Endothelial cell (in vitro differentiated cells): ENCODE measurements at regions not wholly inside any gene's neighbourhood (a gene's known extent, or its start where the extent isn't known, plus 50 kb on each side); places are given as distances from the start of the nearest gene placed in this dataset.

Source experiments
- DNase-seq: peaks from one replicate; pipeline ENCODE4 v3.0.0; 2021; ENCODE audit warnings: low spot score
- H3K27ac Mint-ChIP-seq: one replicate; pipeline ENCODE4 v1.8.0; 2021; ENCODE audit warnings: mixed read lengths, inconsistent platforms; ENCODE audit not compliant: unreplicated experiment
- H3K27me3 Mint-ChIP-seq: one replicate; pipeline ENCODE4 v1.8.0; 2021; ENCODE audit warnings: mild to moderate bottlenecking, moderate library complexity, mixed read lengths, inconsistent platforms; ENCODE audit not compliant: unreplicated experiment
- H3K36me3 Mint-ChIP-seq: one replicate; pipeline ENCODE4 v1.8.0; 2021; ENCODE audit warnings: mild to moderate bottlenecking, low read depth, mixed read lengths, inconsistent platforms; ENCODE audit not compliant: unreplicated experiment
- H3K4me1 Mint-ChIP-seq: one replicate; pipeline ENCODE4 v1.8.0; 2021; ENCODE audit warnings: mild to moderate bottlenecking, mixed read lengths, inconsistent platforms; ENCODE audit not compliant: unreplicated experiment
- H3K4me3 Mint-ChIP-seq: one replicate; pipeline ENCODE4 v1.8.0; 2021; ENCODE audit warnings: mild to moderate bottlenecking, mixed read lengths, inconsistent platforms; ENCODE audit not compliant: unreplicated experiment
- H3K9me3 Mint-ChIP-seq: one replicate; pipeline ENCODE4 v1.8.0; 2021; ENCODE audit warnings: mixed read lengths, inconsistent platforms; ENCODE audit not compliant: unreplicated experiment
- CTCF ChIP-seq: fragments of 200-600 bp; sonication (generic); IDR thresholded peaks from one replicate; pipeline ENCODE4 v1.5.0; 2021; ENCODE audit warnings: antibody characterized with exemption; ENCODE audit not compliant: unreplicated experiment

GRCh38 chr6:166775923-166776220 is 148.8 kb upstream of the RPS6KA2 start:
- Mint-ChIP-seq H3K27me3 (no peaks in the 10 kb centered on the region), H3K4me3 (no peak overlapping the region), H3K36me3 (peaks cover 5% of the 10 kb centered on the region), H3K27ac (no peak overlapping the region), H3K4me1 (peaks cover 4% of the 10 kb centered on the region), H3K9me3 (no peaks in the 10 kb centered on the region)
- no peak for TF ChIP-seq CTCF
- no peak for DNase-seq

DNA sequence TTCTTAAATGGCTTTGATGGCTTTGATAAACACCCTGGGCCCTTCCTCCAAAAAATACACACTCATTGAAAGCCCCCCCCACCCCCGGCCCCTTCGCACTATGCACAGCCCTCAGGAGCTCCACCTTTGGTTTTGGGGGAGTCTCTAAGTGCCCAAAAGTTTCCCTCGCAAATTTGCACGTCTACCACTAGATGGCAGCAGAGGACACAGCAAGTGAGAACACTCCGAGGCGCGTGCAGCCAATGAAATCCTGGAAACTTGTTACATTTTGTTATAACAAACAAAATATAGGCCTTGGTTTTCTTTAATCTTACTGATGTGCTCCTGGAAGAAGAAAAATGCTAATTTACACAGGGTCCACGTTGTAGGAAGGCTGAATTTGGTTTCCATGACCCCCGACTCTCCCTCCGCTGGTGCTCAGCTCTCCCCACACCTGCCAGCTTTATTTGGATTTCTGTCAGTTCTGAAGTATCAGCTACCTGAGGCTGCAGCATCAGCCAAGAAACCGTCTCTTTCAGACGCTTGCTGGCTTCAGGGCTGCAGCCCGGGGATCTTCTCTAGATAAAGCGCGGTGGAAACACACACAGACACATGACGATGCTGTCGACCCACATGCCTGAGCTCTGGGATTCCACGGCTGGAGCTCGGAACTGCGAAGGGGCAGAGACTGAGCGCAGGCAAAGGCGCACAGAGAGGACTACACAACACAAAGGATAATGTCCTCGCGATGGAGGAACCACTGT is 148.3 kb upstream of the RPS6KA2 start:
- Mint-ChIP-seq H3K4me3 (no peak overlapping the region), H3K9me3 (no peaks in the 10 kb centered on the region), H3K27me3 (peaks cover 2% of the 10 kb centered on the region), H3K4me1 (peaks cover 4% of the 10 kb centered on the region), H3K27ac (no peak overlapping the region), H3K36me3 (peaks cover 5% of the 10 kb centered on the region)
- peak; percentile 53 for DNase-seq
- peak; percentile 86 for TF ChIP-seq CTCF

DNA sequence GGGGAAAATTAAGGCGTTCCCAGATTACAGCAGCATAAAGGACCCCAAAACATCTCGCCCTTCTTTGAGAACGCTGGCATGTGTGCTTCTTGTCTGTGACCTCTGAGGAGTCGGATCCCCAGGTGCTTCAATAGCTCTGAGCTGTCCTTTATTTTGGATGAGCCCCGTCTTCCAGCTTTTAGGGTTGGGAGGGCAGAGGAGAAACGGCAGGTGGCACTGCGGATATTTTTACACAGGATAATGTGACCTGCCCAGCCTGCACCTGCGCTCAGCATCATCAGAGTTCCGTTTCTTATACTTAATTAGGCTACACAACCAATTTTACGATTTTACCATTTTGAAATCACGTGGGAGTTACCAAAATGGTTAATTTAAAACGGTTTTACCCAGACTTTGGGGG is 147.7 kb upstream of the RPS6KA2 start:
- peaks cover 2% of the 10 kb centered on the region for H3K27me3 Mint-ChIP-seq
- TF ChIP-seq CTCF, result no peak
- peaks cover 4% of the 10 kb centered on the region for H3K4me1 Mint-ChIP-seq
- peak; percentile 1 for DNase-seq
- no peak overlapping the region for H3K4me3 Mint-ChIP-seq
- H3K36me3 Mint-ChIP-seq, result peaks cover 5% of the 10 kb centered on the region
- no peak overlapping the region for H3K27ac Mint-ChIP-seq
- no peaks in the 10 kb centered on the region for H3K9me3 Mint-ChIP-seq

DNA sequence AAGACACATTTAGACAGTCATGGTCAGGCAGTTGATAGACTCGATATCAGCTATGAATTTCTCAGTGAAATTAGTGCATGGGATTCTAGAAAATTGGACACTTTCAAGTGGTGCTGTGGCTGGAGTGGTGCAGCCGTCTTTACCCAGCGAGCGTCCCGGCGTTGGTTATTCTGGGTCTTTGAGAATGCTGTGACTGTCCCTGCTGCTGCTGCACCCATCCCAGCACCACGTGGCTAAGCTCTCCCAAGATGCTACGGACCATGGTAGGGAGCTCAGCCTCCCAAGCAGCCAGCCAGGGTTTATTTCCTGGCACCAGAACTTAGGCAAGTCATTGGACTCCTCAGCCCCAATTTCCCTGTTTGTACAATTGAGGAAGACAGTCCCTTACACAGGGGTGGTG is 147.2 kb upstream of the RPS6KA2 start:
- Mint-ChIP-seq H3K9me3 (no peaks in the 10 kb centered on the region), H3K27ac (no peak overlapping the region), H3K36me3 (peaks cover 5% of the 10 kb centered on the region), H3K4me1 (peaks cover 4% of the 10 kb centered on the region), H3K27me3 (peaks cover 2% of the 10 kb centered on the region), H3K4me3 (no peak overlapping the region)
- TF ChIP-seq CTCF, result no peak
- peak; percentile 0 for DNase-seq

DNA sequence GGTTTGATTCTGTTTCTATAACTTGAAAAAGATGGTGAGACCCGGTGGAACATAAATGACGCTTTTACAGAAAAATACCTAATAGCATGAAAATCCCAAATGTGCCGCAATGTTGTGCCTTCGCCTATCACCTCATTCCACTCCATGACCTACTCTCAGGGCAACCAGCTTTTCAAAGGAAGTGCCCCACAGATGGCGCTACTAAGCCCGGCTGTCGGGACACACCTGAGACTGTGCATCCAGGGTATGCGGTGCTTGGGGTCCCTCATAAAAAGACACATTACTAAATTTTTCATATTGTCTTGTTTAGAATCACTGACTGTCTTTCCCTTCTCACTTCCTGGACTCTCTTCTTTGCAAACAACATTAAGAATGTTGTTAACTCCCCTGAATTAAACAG is 145.5 kb upstream of the RPS6KA2 start:
- H3K27me3 Mint-ChIP-seq, result peaks cover 2% of the 10 kb centered on the region
- no peak overlapping the region for H3K27ac Mint-ChIP-seq
- peak; percentile 3 for DNase-seq
- H3K9me3 Mint-ChIP-seq, result no peaks in the 10 kb centered on the region
- H3K4me3 Mint-ChIP-seq, result no peak overlapping the region
- TF ChIP-seq CTCF, result no peak
- peaks cover 4% of the 10 kb centered on the region for H3K4me1 Mint-ChIP-seq
- peaks cover 5% of the 10 kb centered on the region for H3K36me3 Mint-ChIP-seq
